ENCODE measurements at regions not wholly inside any gene's neighbourhood (a gene's known extent, or its start where the extent isn't known, plus 50 kb on each side); places are given as distances from the start of the nearest gene placed in this dataset.

- TF ChIP-seq CTCF (IDR thresholded peaks at IDR 0.05; ENCODE audit: insufficient read depth, low read length, missing control alignments), result no peak
- POLR2A ChIA-PET, result no interaction called here
- no peak for DNase-seq (ENCODE audit: low read depth, low spot score)
- H3K4me3 ChIP-seq (ENCODE audit: low read depth, low read length), result no peak overlapping the region
- CTCF ChIA-PET, result interaction anchor here (1.0 kb wide), 1 partner anchor 51 kb away, joined by 3 read pairs; the partner anchor contains the start of gene NECTIN1
These were observed 51.4 kb upstream of the NECTIN1 start for GRCh38 chr11:119780222-119780953.

GRCh38 chr11:119779195-119780071 lies 50.4 kb upstream of the NECTIN1 start:
- no peak for TF ChIP-seq CTCF (IDR thresholded peaks at IDR 0.05; ENCODE audit: insufficient read depth, low read length, missing control alignments)
- no peak overlapping the region for H3K4me3 ChIP-seq (ENCODE audit: low read depth, low read length)
- CTCF ChIA-PET, result interaction anchor here (1.0 kb wide), 1 partner anchor 50 kb away, joined by 3 read pairs; the partner anchor contains the start of gene NECTIN1
- DNase-seq (ENCODE audit: low read depth, low spot score), result no peak
- POLR2A ChIA-PET, result no interaction called here
